COLO668 (cell line): ENCODE measurements at regions not wholly inside any gene's neighbourhood (a gene's known extent, or its start where the extent isn't known, plus 50 kb on each side); places are given as distances from the start of the nearest gene placed in this dataset.
"Not testable (repeated sequence)": the region's sequence is repeated elsewhere in the genome, so short reads cannot be mapped to it uniquely, and the experiment has no call there.

ENCODE experiments used
- DNase-seq: peaks from one replicate; lab custom pipeline; 2025; ENCODE audit not compliant: unreplicated experiment; lab: John Stamatoyannopoulos, UW

GRCh38 chr4:116055857-116056827 lies 942.7 kb upstream of the NDST4 start:
- DNase-seq, result no peak

GRCh38 chr4:116027311-116027710 lies 913.9 kb upstream of the NDST4 start:
- no peak for DNase-seq

- DNase-seq, result no peak
These were observed 911.7 kb upstream of the NDST4 start for GRCh38 chr4:116024954-116025708.

GRCh38 chr4:116023049-116023448 lies 909.6 kb upstream of the NDST4 start:
- DNase-seq, result no peak

GRCh38 chr4:116020141-116020722 lies 906.8 kb upstream of the NDST4 start:
- no peak for DNase-seq

GRCh38 chr4:116018831-116019230 lies 905.4 kb upstream of the NDST4 start:
- DNase-seq, result no peak

- DNase-seq, result no peak
These were observed 902.8 kb upstream of the NDST4 start for GRCh38 chr4:116016201-116016600.

GRCh38 chr4:116015549-116015948 lies 902.1 kb upstream of the NDST4 start:
- DNase-seq, result no peak

- no peak for DNase-seq
These were observed 901.6 kb upstream of the NDST4 start for GRCh38 chr4:116015062-116015461.

- no peak for DNase-seq
These were observed 897.5 kb upstream of the NDST4 start for GRCh38 chr4:116010923-116011322.

GRCh38 chr4:116005806-116006088 lies 892.3 kb upstream of the NDST4 start:
- DNase-seq, result no peak

- no peak for DNase-seq
These were observed 891.8 kb upstream of the NDST4 start for GRCh38 chr4:116005037-116005805.

- DNase-seq, result no peak
These were observed 887.9 kb upstream of the NDST4 start for GRCh38 chr4:116001291-116001690.

GRCh38 chr4:115986573-115986972 lies 873.2 kb upstream of the NDST4 start:
- DNase-seq, result no peak

- DNase-seq, result not testable (repeated sequence)
These were observed 862.1 kb upstream of the NDST4 start for GRCh38 chr4:115975421-115976001.

GRCh38 chr4:115973768-115974167 lies 860.3 kb upstream of the NDST4 start:
- DNase-seq, result no peak

GRCh38 chr4:115972967-115973366 lies 859.5 kb upstream of the NDST4 start:
- no peak for DNase-seq

GRCh38 chr4:115970859-115971258 lies 857.4 kb upstream of the NDST4 start:
- no peak for DNase-seq

- no peak for DNase-seq
These were observed 856.3 kb upstream of the NDST4 start for GRCh38 chr4:115969756-115970155.

GRCh38 chr4:115965588-115965987 lies 852.2 kb upstream of the NDST4 start:
- no peak for DNase-seq
